GM21619 (cell line): ENCODE measurements at regions not wholly inside any gene's neighbourhood (a gene's known extent, or its start where the extent isn't known, plus 50 kb on each side); places are given as distances from the start of the nearest gene placed in this dataset.

Source experiments
- ATAC-seq: cut with Tn5 transposase; IDR thresholded peaks from one replicate; pipeline ENCODE4 v1.9.1; 2021; ENCODE audit not compliant: unreplicated experiment

GRCh38 chr5:136811551-136811950, 446.2 kb upstream of the TRPC7 start:
- no peak for ATAC-seq

- no peak for ATAC-seq
Observed at GRCh38 chr5:136811086-136811485, 445.7 kb upstream of the TRPC7 start.

- ATAC-seq: no peak
Observed at GRCh38 chr5:136810261-136810801, 445.0 kb upstream of the TRPC7 start.

- ATAC-seq: no peak
Observed at GRCh38 chr5:136809382-136809781, 444.0 kb upstream of the TRPC7 start.

GRCh38 chr5:136808756-136809155, 443.4 kb upstream of the TRPC7 start:
- ATAC-seq: no peak

GRCh38 chr5:136805466-136805865, 440.1 kb upstream of the TRPC7 start:
- no peak for ATAC-seq

GRCh38 chr5:136802383-136802782, 437.0 kb upstream of the TRPC7 start:
- ATAC-seq: no peak

- no peak for ATAC-seq
Observed at GRCh38 chr5:136799806-136800372, 434.5 kb upstream of the TRPC7 start.

- no peak for ATAC-seq
Observed at GRCh38 chr5:136793300-136793699, 428.0 kb upstream of the TRPC7 start.

- ATAC-seq: no peak
Observed at GRCh38 chr5:136781464-136781863, 416.1 kb upstream of the TRPC7 start.

GRCh38 chr5:136780518-136780917, 415.2 kb upstream of the TRPC7 start:
- no peak for ATAC-seq

- ATAC-seq: no peak
Observed at GRCh38 chr5:136776022-136776927, 410.9 kb upstream of the TRPC7 start.

- ATAC-seq: no peak
Observed at GRCh38 chr5:136772491-136772890, 407.1 kb upstream of the TRPC7 start.

GRCh38 chr5:136769900-136770684, 404.7 kb upstream of the TRPC7 start:
- ATAC-seq: peak; percentile 76

- no peak for ATAC-seq
Observed at GRCh38 chr5:136769093-136769492, 403.7 kb upstream of the TRPC7 start.

GRCh38 chr5:136768457-136768856, 403.1 kb upstream of the TRPC7 start:
- ATAC-seq: peak; percentile 52

GRCh38 chr5:136766456-136766855, 401.1 kb upstream of the TRPC7 start:
- no peak for ATAC-seq

GRCh38 chr5:136764601-136765000, 399.3 kb upstream of the TRPC7 start:
- no peak for ATAC-seq

GRCh38 chr5:136763548-136763947, 398.2 kb upstream of the TRPC7 start:
- ATAC-seq: no peak

- ATAC-seq: no peak
Observed at GRCh38 chr5:136754216-136754615, 388.9 kb upstream of the TRPC7 start.

- no peak for ATAC-seq
Observed at GRCh38 chr5:136750224-136750862, 385.0 kb upstream of the TRPC7 start.
